Brain microvascular endothelial cell (primary cell): ENCODE measurements at regions not wholly inside any gene's neighbourhood (a gene's known extent, or its start where the extent isn't known, plus 50 kb on each side); places are given as distances from the start of the nearest gene placed in this dataset.
"Not testable (repeated sequence)": the region's sequence is repeated elsewhere in the genome, so short reads cannot be mapped to it uniquely, and the experiment has no call there.

Source experiments
- DNase-seq: peaks from one replicate; pipeline ENCODE4 v3.0.0-alpha.2; 2020
- H3K27ac ChIP-seq: fragments of 250-450 bp; sonication (Bioruptor Pico); 2 replicates; pipeline ENCODE4 v1.5.1; 2020; ENCODE audit warnings: mild to moderate bottlenecking, moderate library complexity
- H3K27me3 ChIP-seq: fragments of 250-450 bp; sonication (Bioruptor Pico); replicated peaks from 2 replicates; pipeline ENCODE4 v1.5.1; 2020; ENCODE audit warnings: mild to moderate bottlenecking
- H3K36me3 ChIP-seq: fragments of 250-450 bp; sonication (Bioruptor Pico); replicated peaks from 2 replicates; pipeline ENCODE4 v1.5.1; 2020; ENCODE audit warnings: mild to moderate bottlenecking
- H3K4me3 ChIP-seq: 2 replicates; pipeline ENCODE4 v1.5.1; 2011; ENCODE audit warnings: low read depth, mild to moderate bottlenecking, control low read depth, low read length, moderate library complexity
- CTCF ChIP-seq: IDR thresholded peaks from 2 replicates; pipeline ENCODE4 v1.5.1; 2011; ENCODE audit warnings: low read depth, mild to moderate bottlenecking, moderate library complexity, low read length, control low read depth, inconsistent platforms; ENCODE audit errors: missing control alignments
- in situ Hi-C: cut with HindIII; loops from 2 replicates; pipeline ENCODE4 v1.10.0; 2017; ENCODE audit warnings: low sequenced_read_pairs, low pct_ligation_motif_present

- Histone ChIP-seq H3K27ac (peak overlapping the region; percentile 83), H3K36me3 (no peaks in the 10 kb centered on the region), H3K4me3 (no peak overlapping the region), H3K27me3 (no peaks in the 10 kb centered on the region)
- DNase-seq = peak; percentile 88
- TF ChIP-seq CTCF = no peak
- in situ Hi-C loops = no loop called here
Measured at GRCh38 chr13:109274188-109274821, 512.1 kb downstream of the IRS2 start.

- DNase-seq = peak; percentile 20
- Histone ChIP-seq H3K27ac (peak overlapping the region; percentile 83), H3K36me3 (no peaks in the 10 kb centered on the region), H3K27me3 (no peaks in the 10 kb centered on the region), H3K4me3 (peak overlapping the region; percentile 39)
- no peak for TF ChIP-seq CTCF
- in situ Hi-C loops = no loop called here
Measured at GRCh38 chr13:109273326-109273751, 513.0 kb downstream of the IRS2 start.

- Histone ChIP-seq H3K27me3 (no peaks in the 10 kb centered on the region), H3K4me3 (peak overlapping the region; percentile 39), H3K36me3 (no peaks in the 10 kb centered on the region), H3K27ac (peak overlapping the region; percentile 83)
- in situ Hi-C loops = no loop called here
- DNase-seq = peak; percentile 29
- no peak for TF ChIP-seq CTCF
Measured at GRCh38 chr13:109272595-109273325, 513.6 kb downstream of the IRS2 start.

- in situ Hi-C loops = no loop called here
- no peaks in the 10 kb centered on the region for H3K36me3 ChIP-seq
- peak; percentile 3 for TF ChIP-seq CTCF
- DNase-seq = peak; percentile 30
- peak overlapping the region; percentile 39 for H3K4me3 ChIP-seq
- H3K27ac ChIP-seq = peak overlapping the region; percentile 83
- H3K27me3 ChIP-seq = no peaks in the 10 kb centered on the region
Measured at GRCh38 chr13:109271555-109272541, 514.5 kb downstream of the IRS2 start.

GRCh38 chr13:109271061-109271460 is 515.3 kb downstream of the IRS2 start:
- Histone ChIP-seq H3K27ac (no peak overlapping the region), H3K36me3 (no peaks in the 10 kb centered on the region), H3K27me3 (no peaks in the 10 kb centered on the region), H3K4me3 (no peak overlapping the region)
- in situ Hi-C loops = no loop called here
- TF ChIP-seq CTCF = no peak
- no peak for DNase-seq

GRCh38 chr13:109269381-109269780 is 517.0 kb downstream of the IRS2 start:
- H3K27ac ChIP-seq, H3K36me3 ChIP-seq, DNase-seq, in situ Hi-C loops, H3K27me3 ChIP-seq, H3K4me3 ChIP-seq: not testable (repeated sequence)

- in situ Hi-C loops, H3K4me3 ChIP-seq, H3K27ac ChIP-seq, DNase-seq, H3K36me3 ChIP-seq, H3K27me3 ChIP-seq: not testable (repeated sequence)
Measured at GRCh38 chr13:109268492-109268891, 517.9 kb downstream of the IRS2 start.

- H3K27ac ChIP-seq, H3K27me3 ChIP-seq, H3K36me3 ChIP-seq, H3K4me3 ChIP-seq, DNase-seq, in situ Hi-C loops: not testable (repeated sequence)
Measured at GRCh38 chr13:109267400-109267799, 519.0 kb downstream of the IRS2 start.

GRCh38 chr13:109265438-109265742 is 521.0 kb downstream of the IRS2 start:
- H3K27me3 ChIP-seq, H3K4me3 ChIP-seq, H3K27ac ChIP-seq, in situ Hi-C loops, H3K36me3 ChIP-seq, DNase-seq: not testable (repeated sequence)
